Breast epithelium (tissue), 3 donors: ENCODE measurements at regions not wholly inside any gene's neighbourhood (a gene's known extent, or its start where the extent isn't known, plus 50 kb on each side); places are given as distances from the start of the nearest gene placed in this dataset.

Experiments
- POLR2A ChIP-seq: fragments of 450-650 bp; IDR thresholded peaks from one replicate; pipeline ENCODE4 v1.6.1; 2016; ENCODE audit warnings: antibody characterized with exemption, mild to moderate bottlenecking, moderate library complexity
- POLR2AphosphoS5 ChIP-seq, 3 donors: sonication (generic); formaldehyde crosslinking; IDR thresholded peaks; one replicate each; pipeline ENCODE4 v1.6.1; 2017; ENCODE audit warnings: antibody characterized with exemption in 3 of 3
- TF ChIP-seq, protein P1 (sequence below), 3 donors: fragments of 450-650 bp; IDR thresholded peaks; one replicate each; pipeline ENCODE4 v1.5.1; 2016 to 2017; ENCODE audit warnings: antibody characterized with exemption in 3 of 3, mild to moderate bottlenecking in 3 of 3, moderate library complexity in 3 of 3

DNA sequence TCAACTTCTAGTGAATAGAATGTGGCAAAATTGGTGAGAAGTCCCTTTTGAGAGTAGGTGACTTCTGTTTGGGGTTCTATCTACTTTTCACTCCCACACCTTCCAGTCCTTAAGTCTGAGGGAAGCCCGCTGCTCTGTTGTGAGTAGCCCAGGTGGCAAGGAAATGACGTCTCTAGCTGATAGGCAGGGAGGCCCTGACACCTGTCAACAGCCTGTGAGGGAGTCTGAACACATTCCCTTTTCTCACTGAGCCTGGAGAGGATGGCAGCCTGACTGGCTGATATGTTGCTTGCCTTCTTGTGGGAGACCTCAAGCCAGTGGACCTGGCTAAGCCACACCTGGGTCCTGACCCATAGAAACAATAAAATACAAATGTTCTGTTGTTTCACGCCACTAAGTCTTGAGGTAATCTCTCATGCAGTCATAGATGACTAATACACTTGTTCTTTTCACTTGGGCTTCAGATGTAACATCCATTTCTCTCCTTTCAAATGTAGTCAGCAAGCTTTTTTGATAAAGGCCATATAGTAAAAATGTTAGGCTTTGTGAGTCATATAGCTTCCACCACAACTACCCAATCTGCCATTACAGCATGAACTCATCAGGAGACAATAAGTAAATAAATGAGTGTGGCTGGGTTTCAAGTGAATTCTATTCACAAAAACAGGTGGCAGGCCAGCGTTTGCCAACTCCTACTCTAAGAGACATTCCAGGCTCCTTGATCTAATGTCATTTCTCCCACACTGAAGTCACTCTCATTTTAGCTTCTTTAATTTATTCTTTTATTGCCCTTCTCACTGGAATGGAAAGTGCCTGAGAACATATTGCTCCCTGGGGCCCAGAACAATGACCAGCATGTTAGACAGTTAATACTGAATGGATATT lies 265.1 kb upstream of the MAD2L1 start:
- TF ChIP-seq, protein P1, sequence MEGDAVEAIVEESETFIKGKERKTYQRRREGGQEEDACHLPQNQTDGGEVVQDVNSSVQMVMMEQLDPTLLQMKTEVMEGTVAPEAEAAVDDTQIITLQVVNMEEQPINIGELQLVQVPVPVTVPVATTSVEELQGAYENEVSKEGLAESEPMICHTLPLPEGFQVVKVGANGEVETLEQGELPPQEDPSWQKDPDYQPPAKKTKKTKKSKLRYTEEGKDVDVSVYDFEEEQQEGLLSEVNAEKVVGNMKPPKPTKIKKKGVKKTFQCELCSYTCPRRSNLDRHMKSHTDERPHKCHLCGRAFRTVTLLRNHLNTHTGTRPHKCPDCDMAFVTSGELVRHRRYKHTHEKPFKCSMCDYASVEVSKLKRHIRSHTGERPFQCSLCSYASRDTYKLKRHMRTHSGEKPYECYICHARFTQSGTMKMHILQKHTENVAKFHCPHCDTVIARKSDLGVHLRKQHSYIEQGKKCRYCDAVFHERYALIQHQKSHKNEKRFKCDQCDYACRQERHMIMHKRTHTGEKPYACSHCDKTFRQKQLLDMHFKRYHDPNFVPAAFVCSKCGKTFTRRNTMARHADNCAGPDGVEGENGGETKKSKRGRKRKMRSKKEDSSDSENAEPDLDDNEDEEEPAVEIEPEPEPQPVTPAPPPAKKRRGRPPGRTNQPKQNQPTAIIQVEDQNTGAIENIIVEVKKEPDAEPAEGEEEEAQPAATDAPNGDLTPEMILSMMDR (IDR thresholded peaks at IDR 0.05), result no peak
- TF ChIP-seq POLR2A (no peak), POLR2AphosphoS5 (IDR thresholded peaks at IDR 0.05) (no peak)
